Brain microvascular endothelial cell (primary cell): ENCODE measurements at regions not wholly inside any gene's neighbourhood (a gene's known extent, or its start where the extent isn't known, plus 50 kb on each side); places are given as distances from the start of the nearest gene placed in this dataset.

ENCODE experiments used
- DNase-seq: peaks from one replicate; pipeline ENCODE4 v3.0.0-alpha.2; 2020
- H3K27ac ChIP-seq: fragments of 250-450 bp; sonication (Bioruptor Pico); 2 replicates; pipeline ENCODE4 v1.5.1; 2020; ENCODE audit warnings: mild to moderate bottlenecking, moderate library complexity
- H3K27me3 ChIP-seq: fragments of 250-450 bp; sonication (Bioruptor Pico); replicated peaks from 2 replicates; pipeline ENCODE4 v1.5.1; 2020; ENCODE audit warnings: mild to moderate bottlenecking
- H3K36me3 ChIP-seq: fragments of 250-450 bp; sonication (Bioruptor Pico); replicated peaks from 2 replicates; pipeline ENCODE4 v1.5.1; 2020; ENCODE audit warnings: mild to moderate bottlenecking
- H3K4me3 ChIP-seq: 2 replicates; pipeline ENCODE4 v1.5.1; 2011; ENCODE audit warnings: low read depth, mild to moderate bottlenecking, control low read depth, low read length, moderate library complexity
- in situ Hi-C: cut with HindIII; loops from 2 replicates; pipeline ENCODE4 v1.10.0; 2017; ENCODE audit warnings: low sequenced_read_pairs, low pct_ligation_motif_present
- TF ChIP-seq, protein P1 (sequence below): IDR thresholded peaks from 2 replicates; pipeline ENCODE4 v1.5.1; 2011; ENCODE audit warnings: low read depth, mild to moderate bottlenecking, moderate library complexity, low read length, control low read depth, inconsistent platforms; ENCODE audit errors: missing control alignments

DNA sequence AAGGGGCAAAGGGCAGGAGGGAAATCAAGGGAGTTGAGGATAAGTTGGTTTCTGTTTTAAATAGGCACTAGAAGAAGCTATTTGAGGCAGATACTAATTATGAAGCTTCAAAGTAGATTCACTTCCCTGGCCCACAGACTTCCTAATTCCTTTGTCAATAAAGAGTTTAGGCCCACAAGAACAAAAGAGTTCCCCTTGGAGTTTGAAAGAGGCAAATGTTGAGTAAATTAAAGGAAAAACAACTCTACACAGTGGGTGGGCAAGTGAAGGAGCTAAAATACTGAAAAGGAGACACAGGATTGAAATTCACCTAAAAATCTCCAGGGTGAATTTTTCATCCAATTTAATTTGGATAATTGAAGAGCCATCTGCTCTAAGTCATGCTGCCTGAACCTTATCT is 411.7 kb upstream of the RORA start:
- no peak overlapping the region for H3K4me3 ChIP-seq
- H3K27me3 ChIP-seq, result no peaks in the 10 kb centered on the region
- in situ Hi-C loops, result no loop called here
- DNase-seq, result no peak
- no peak overlapping the region for H3K27ac ChIP-seq
- no peaks in the 10 kb centered on the region for H3K36me3 ChIP-seq
- TF ChIP-seq, protein P1, sequence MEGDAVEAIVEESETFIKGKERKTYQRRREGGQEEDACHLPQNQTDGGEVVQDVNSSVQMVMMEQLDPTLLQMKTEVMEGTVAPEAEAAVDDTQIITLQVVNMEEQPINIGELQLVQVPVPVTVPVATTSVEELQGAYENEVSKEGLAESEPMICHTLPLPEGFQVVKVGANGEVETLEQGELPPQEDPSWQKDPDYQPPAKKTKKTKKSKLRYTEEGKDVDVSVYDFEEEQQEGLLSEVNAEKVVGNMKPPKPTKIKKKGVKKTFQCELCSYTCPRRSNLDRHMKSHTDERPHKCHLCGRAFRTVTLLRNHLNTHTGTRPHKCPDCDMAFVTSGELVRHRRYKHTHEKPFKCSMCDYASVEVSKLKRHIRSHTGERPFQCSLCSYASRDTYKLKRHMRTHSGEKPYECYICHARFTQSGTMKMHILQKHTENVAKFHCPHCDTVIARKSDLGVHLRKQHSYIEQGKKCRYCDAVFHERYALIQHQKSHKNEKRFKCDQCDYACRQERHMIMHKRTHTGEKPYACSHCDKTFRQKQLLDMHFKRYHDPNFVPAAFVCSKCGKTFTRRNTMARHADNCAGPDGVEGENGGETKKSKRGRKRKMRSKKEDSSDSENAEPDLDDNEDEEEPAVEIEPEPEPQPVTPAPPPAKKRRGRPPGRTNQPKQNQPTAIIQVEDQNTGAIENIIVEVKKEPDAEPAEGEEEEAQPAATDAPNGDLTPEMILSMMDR, result no peak

DNA sequence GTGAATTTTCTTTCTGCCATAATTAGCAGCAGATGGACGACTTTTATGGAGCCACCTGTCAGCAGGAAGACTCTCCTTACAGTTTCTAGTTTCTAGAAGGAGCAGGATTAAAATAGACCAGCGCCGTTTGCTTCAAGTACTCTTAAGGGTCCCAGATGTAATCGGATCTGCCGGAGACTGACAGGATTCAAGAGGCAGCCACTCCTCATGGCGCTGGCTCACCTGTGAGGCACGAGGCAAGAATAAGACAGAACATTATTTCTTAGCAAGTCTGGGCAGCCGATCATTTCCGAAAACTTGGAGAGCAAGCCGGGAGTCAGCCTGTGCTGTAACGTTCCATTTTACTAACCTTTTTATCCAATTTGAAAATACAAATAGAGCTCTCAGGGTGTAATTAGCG is 410.4 kb upstream of the RORA start:
- Histone ChIP-seq H3K27ac (no peak overlapping the region), H3K4me3 (no peak overlapping the region), H3K27me3 (no peaks in the 10 kb centered on the region), H3K36me3 (no peaks in the 10 kb centered on the region)
- in situ Hi-C loops, result no loop called here
- DNase-seq, result no peak
- TF ChIP-seq, protein P1, result no peak

DNA sequence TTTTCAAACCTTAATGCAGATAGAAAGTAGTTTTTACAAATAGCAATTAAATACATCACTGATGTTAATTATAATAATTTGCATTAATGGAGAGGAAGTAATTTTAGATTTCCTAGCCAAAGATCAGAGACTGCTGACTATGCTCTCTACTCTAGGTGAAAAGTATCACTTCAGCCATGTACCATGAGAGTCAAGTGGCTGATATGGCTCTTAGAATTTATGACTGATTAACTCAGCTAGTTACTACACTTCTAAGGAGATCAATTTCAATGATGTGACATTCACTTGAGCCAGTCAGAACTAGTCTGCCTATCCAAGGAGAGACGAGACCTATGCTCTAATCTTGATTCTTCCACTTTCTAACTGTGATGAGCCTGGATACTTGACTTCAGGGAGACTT is 405.7 kb upstream of the RORA start:
- no peaks in the 10 kb centered on the region for H3K27me3 ChIP-seq
- DNase-seq, result no peak
- no peaks in the 10 kb centered on the region for H3K36me3 ChIP-seq
- no peak overlapping the region for H3K27ac ChIP-seq
- H3K4me3 ChIP-seq, result no peak overlapping the region
- in situ Hi-C loops, result no loop called here
- TF ChIP-seq, protein P1, result no peak

- in situ Hi-C loops, result no loop called here
- H3K36me3 ChIP-seq, result no peaks in the 10 kb centered on the region
- no peak for DNase-seq
- TF ChIP-seq, protein P1, result no peak
- H3K4me3 ChIP-seq, result no peak overlapping the region
- H3K27ac ChIP-seq, result no peak overlapping the region
- no peaks in the 10 kb centered on the region for H3K27me3 ChIP-seq
Observed at GRCh38 chr15:61633951-61634350, 404.8 kb upstream of the RORA start.

- no peak for DNase-seq
- no peak overlapping the region for H3K4me3 ChIP-seq
Observed at GRCh38 chr15:61629269-61629668, 400.2 kb upstream of the RORA start.

DNA sequence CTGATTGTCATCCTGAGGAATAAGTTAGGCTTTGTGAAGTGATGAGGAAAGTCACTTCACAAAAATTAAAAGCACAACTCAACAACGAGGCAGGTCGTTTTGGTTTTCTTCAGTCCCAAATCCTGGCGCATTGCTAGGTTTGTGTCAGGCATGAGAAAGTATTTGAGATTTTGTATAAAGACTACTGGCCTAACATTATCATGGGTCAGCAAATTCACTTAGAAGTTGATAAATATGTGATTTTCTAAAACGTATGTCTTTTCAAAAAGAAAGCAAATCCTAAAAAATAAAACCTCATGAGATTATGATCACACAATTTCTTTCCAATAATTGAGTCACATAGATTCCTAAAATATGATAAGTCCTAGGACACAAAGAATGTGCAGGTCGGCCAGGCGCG is 395.8 kb upstream of the RORA start:
- Histone ChIP-seq H3K36me3 (no peaks in the 10 kb centered on the region), H3K4me3 (no peak overlapping the region), H3K27ac (no peak overlapping the region), H3K27me3 (no peaks in the 10 kb centered on the region)
- DNase-seq, result no peak
- in situ Hi-C loops, result no loop called here
- TF ChIP-seq, protein P1, result no peak

More at GRCh38 chr15:61629269-61629668, 400.2 kb upstream of the RORA start:
- Histone ChIP-seq H3K27ac (no peak overlapping the region), H3K27me3 (no peaks in the 10 kb centered on the region), H3K36me3 (no peaks in the 10 kb centered on the region)
- TF ChIP-seq, protein P1, result no peak
- in situ Hi-C loops, result no loop called here
